ENCODE measurements at regions not wholly inside any gene's neighbourhood (a gene's known extent, or its start where the extent isn't known, plus 50 kb on each side); places are given as distances from the start of the nearest gene placed in this dataset.

GRCh38 chr10:58079461-58079860 lies 188.2 kb downstream of the IPMK start:
- Histone ChIP-seq H3K27ac (ENCODE audit: low read length) (no peak overlapping the region), H3K27me3 (ENCODE audit: control insufficient read depth, insufficient read depth, low read length) (no peaks in the 10 kb centered on the region), H3K9me3 (ENCODE audit: control insufficient read depth, insufficient read depth, low read depth, low read length) (no peaks in the 10 kb centered on the region), H3K4me1 (ENCODE audit: control insufficient read depth, insufficient read depth, low read length) (no peaks in the 10 kb centered on the region), H3K36me3 (ENCODE audit: control insufficient read depth, insufficient read depth, low read length) (no peaks in the 10 kb centered on the region), H3K4me3 (ENCODE audit: low read depth in 2 of 2, low read length in 2 of 2) (no peak overlapping the region)
- TF ChIP-seq CTCF (IDR thresholded peaks at IDR 0.05) (no peak), TCF7L2 (IDR thresholded peaks at IDR 0.05; ENCODE audit: low read depth, low read length) (no peak), POLR2AphosphoS5 (IDR thresholded peaks at IDR 0.05; ENCODE audit: low read depth, low read length) (no peak), REST (IDR thresholded peaks at IDR 0.05; ENCODE audit: insufficient read depth in 1 of 2, low read depth in 2 of 2, low read length in 1 of 2) (no peak), SIN3A (IDR thresholded peaks at IDR 0.05; ENCODE audit: borderline replicate concordance, insufficient read depth, low read depth, low read length) (no peak)
- ATAC-seq (no peak), DNase-seq (ENCODE audit: low read depth, low spot score) (no peak)
- in situ Hi-C loops (cut with HindIII; ENCODE audit: low pct_unique_long_range_greater_than_20kb, low sequenced_read_pairs) = no loop called here
- BruUV-seq (replicated peaks) = no TSS peak
- intact Hi-C loops (cut with micrococcal nuclease; ENCODE audit: unreplicated experiment) = loop anchor here (5.0 kb wide), 1 partner anchor 692 kb away; no protein-coding TSS in a partner anchor
- ChIA-PET CTCF (no interaction called here), POLR2A (no interaction called here)

- no peak for ATAC-seq
- ChIA-PET CTCF (no interaction called here), POLR2A (no interaction called here)
- Histone ChIP-seq H3K36me3 (ENCODE audit: control insufficient read depth, insufficient read depth, low read length) (no peaks in the 10 kb centered on the region), H3K4me1 (ENCODE audit: control insufficient read depth, insufficient read depth, low read length) (no peaks in the 10 kb centered on the region), H3K4me3 (ENCODE audit: low read depth in 2 of 2, low read length in 2 of 2) (no peak overlapping the region), H3K9me3 (ENCODE audit: control insufficient read depth, insufficient read depth, low read depth, low read length) (no peaks in the 10 kb centered on the region), H3K27me3 (ENCODE audit: control insufficient read depth, insufficient read depth, low read length) (0 out of 2 replicates have a peak, but pooled peaks cover 2% of the 10 kb centered on the region), H3K27ac (ENCODE audit: low read length) (no peak overlapping the region)
- no peak for DNase-seq (ENCODE audit: low read depth, low spot score)
- BruUV-seq (replicated peaks) = no TSS peak
- intact Hi-C loops (cut with micrococcal nuclease; ENCODE audit: unreplicated experiment) (no loop called here), in situ Hi-C loops (cut with HindIII; ENCODE audit: low pct_unique_long_range_greater_than_20kb, low sequenced_read_pairs) (no loop called here)
- TF ChIP-seq TCF7L2 (IDR thresholded peaks at IDR 0.05; ENCODE audit: low read depth, low read length) = no peak
- TF ChIP-seq SIN3A (IDR thresholded peaks at IDR 0.05; ENCODE audit: borderline replicate concordance, insufficient read depth, low read depth, low read length) = no peak
- TF ChIP-seq POLR2AphosphoS5 (IDR thresholded peaks at IDR 0.05; ENCODE audit: low read depth, low read length) = no peak
- no peak for TF ChIP-seq CTCF (IDR thresholded peaks at IDR 0.05)
- no peak for TF ChIP-seq REST (IDR thresholded peaks at IDR 0.05; ENCODE audit: insufficient read depth in 1 of 2, low read depth in 2 of 2, low read length in 1 of 2)
Observed at GRCh38 chr10:58072634-58073033, 195.1 kb downstream of the IPMK start.

Data from Panc1 (cell line).